GM19043 (cell line): ENCODE measurements at regions not wholly inside any gene's neighbourhood (a gene's known extent, or its start where the extent isn't known, plus 50 kb on each side); places are given as distances from the start of the nearest gene placed in this dataset.

ENCODE experiments used
- ATAC-seq: cut with Tn5 transposase; IDR thresholded peaks from one replicate; pipeline ENCODE4 v1.9.1; 2021; ENCODE audit warnings: low read depth; ENCODE audit not compliant: unreplicated experiment

DNA sequence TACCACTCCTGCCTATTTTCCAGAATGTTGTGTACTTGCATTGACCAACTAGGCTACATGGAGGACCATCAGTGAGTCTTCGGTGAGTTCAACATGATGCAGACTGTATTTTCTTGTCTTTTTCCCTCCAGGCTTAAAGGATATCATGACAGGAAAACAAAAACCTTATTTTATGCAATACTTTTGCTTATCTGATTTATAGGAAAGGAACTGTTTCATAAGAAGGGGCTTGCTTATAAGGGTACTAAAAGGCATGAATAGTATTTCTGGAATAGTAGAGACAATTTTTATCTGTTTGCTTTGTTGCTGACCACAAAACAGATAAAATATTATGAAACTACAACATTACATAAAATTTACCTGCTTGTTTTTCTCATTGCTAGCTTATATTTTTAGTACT is 374.7 kb downstream of the KLF5 start:
- no peak for ATAC-seq

DNA sequence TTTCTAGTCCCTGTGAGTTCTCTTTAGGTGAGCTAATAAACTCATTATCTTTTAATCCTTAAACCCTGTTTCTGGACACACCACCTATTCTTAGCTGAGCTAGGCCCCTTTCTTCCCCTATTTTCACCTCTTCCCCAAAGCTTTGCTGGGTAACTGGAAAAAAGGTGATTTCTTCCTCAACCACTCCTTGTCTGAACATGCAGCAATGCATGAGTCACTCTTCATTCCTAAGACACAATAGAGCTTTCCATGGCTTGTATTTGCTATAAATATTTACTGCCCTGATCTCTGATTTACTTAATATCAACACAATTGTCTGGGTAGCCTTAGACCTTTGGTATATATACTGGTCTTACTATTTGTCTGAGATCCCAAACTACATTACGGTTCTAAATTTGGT is 370.9 kb downstream of the KLF5 start:
- ATAC-seq, result no peak

DNA sequence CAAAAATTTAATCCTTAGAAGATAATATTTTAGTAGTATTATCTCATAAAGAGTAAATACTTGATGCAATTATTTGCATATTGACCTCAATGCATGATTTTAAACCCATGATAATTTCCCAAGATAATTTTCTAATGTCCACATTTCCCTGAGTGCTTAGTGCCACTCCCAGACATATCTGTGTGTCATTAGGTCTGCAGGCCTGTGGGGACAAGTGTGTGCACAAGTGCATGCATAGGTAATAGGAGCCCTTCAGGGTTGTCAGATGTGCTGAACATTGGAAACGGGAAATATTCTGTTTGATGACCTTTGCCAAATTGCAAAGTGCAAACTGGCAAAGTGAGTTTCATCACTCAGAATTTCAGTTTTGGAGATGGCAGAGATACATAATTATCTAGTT is 369.9 kb downstream of the KLF5 start:
- ATAC-seq, result no peak

DNA sequence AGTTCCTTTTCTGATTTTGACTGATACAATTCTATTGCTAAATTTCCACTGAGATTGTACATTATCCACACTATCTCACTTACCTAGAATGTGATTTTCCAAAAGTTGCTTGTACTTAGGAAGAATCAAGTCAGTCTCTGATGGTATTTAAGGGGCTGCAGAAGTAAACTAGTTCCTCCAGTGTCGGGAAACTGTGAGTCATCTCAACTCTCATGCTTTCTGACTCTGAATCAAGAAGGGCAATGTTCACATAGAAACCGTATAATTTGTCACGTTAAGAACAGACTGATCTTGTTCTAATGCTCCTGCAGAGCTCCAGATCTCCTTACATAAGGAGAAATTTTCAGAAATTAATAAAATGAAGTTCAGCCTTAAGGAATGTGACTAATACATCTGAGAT is 369.3 kb downstream of the KLF5 start:
- ATAC-seq, result no peak

DNA sequence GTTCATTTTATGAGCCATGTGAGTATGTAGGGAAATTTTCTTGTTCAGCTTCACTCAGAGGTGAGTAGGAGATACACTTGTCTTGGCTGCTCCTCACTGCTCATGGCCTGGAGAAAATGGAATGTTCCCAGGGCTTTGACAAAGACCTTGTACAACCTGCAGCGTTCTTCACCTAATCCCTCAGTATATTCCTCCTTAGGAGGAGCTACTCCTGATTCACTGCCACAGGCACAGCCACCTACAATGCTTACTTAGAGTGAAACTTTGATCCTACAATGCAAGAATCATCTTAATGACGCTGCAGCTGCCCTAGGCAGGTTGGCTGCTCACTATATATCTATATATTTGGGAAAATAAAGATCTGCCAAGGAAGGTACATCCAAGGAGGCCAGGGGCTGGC is 364.2 kb downstream of the KLF5 start:
- no peak for ATAC-seq

DNA sequence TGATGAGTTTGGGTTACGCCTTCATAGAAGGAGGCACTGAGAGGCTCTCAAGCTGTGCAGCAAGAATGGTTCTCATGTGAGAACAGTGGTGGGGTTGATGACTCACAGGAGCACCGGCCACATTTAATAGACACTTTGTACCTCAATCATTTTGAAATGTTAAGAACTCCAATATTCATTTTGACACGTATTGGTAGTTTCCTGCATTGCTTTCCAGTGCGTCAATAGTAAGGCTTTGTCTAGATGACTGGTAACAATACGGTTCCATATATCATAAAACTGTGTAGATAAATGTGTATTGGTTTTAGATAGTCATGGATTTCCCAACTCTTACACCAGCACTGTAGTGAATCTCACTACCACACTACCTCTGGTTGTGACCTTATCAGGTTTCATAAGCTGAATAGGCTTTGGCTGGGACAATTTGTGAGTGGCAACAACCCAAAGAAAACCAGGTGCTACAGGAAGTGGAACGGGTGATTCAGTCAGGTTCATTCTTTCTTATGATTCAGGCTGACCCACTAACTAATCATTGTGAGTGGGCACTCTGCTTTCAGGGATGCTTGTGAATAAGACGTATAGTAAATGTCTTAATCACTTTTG is 362.6 kb downstream of the KLF5 start:
- ATAC-seq, result no peak

DNA sequence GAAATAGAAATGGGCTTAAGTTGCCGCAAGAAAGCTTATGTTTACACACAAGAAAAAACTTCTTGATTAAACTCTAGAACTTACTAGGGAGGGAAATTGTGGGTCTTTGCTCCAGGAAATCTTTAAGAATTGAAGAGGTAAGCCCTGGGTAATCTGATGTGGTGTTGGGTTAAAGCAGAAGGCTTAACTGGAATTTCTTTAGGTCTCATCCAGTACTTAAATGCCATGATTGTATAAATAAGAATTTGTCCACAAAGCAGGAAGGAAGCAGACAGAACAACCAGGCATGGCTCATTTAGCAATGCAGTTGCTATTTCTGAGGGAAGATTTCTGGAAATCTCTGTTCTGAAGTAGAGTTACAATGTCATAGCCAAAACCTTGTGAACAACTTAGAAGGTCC is 360.4 kb downstream of the KLF5 start:
- ATAC-seq, result no peak

DNA sequence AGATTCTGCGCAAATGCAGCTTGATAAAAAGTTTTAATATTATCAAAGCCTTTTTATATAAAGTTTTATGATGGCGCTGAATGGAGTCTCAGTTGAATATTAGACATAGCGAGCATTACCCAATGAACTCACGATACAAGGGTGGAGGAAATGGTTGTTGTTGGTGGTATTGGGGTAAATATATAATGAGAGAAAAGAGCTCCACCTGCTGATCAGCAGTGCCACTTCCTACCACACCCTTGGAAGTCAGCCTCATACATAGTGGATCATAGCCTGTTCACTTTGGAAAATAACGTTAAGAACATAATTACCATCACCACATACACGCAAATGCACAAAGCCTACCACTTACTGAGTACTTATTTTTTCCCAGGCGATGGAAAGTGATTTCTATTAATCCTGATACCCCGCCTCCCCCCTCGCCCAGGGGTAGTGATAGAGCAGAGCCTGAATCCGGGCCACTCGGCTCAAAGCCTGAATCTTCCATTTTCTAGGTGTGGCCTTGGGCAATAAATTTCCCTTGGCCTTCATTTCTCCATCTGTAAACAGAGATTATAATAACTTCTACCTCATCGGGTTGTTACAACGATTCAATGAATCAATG is 358.3 kb downstream of the KLF5 start:
- no peak for ATAC-seq

DNA sequence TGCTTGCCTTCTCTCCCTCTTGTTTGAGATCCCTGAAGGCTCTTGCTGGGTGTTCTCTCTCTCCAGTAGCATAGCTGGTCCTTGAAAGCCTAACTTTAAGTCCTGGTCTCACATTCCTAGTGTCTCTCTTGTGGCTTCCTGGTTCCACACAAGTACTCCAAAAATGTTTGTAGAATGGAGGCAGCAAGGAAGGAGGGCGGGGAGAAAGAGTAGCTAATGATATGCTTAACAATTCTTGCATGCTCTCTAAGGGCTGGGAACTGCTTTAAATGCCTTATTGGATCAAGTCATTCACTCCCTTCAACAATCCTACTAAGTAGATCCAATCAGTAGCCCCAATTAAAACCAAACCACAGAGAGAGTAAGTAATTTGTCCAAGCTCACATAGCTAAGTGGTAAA is 357.3 kb downstream of the KLF5 start:
- no peak for ATAC-seq

DNA sequence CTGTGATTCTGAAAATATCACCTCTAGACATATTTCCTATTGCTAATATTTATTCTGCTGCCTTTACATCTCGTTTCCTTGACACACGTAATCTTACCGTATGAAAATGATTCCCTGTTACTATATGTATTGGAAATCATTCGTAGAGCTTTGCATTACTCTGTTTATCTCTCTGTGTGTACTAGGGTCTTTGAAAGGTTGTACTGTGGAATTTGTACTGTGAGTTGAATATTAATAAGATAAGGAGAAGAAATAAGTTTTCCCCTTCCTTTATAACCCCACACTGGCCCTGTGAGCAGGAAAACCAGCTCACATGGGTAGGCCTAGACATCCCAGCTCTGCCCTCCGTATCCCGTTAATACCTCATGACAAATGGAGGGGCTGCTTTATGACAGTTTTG is 354.9 kb downstream of the KLF5 start:
- no peak for ATAC-seq

DNA sequence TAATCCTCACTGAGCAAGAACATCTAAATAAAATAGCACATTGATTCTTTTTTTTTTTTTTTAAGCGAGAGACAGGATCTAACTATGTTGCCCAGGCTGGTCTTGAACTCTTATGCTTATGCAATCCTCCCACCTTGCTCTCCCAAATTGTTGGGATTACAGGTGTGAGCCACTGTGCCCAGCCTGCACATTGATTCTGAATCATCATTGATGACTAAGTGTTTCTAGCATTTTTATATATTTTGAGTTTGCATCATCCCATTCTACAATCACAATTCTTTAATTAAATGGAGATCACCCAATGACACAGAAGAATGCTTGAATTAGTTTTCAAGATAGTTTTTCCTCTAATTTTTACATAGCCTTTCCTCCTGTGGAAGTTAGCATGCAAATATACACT is 354.1 kb downstream of the KLF5 start:
- no peak for ATAC-seq

DNA sequence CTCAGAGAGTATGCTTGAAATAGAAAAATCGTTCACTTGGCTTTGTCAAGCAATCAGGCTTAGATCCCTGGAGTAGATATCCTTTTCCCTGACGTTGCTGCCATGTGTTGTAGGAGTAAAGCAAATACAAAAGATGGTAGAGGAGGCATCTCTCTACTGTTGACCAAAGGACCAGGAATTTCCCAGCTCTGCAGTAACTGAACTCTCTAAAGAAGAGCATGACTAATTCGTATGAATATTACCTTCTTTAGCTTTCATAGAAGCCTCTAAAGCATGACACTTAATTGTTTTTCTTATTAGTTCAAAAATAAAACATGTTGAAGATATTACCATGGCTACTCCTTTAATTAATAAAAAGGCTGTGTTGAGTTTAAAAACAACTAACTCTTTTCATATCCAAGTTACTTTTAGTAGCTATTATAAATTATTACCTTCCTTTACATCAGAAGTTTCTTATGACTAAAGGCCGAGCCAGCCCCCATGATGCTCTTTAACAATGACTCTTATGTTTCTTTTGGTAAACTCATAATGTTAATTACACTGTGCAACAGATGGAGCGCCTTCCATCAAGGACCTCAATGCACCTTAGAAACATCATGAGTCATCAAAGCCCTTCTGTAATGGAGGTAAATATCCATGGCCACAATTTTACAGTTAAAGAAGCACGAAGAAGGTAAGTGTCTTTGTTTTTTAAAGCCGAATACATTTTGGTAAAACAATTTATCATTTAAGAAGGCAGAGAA is 352.4 kb downstream of the KLF5 start:
- ATAC-seq, result no peak

DNA sequence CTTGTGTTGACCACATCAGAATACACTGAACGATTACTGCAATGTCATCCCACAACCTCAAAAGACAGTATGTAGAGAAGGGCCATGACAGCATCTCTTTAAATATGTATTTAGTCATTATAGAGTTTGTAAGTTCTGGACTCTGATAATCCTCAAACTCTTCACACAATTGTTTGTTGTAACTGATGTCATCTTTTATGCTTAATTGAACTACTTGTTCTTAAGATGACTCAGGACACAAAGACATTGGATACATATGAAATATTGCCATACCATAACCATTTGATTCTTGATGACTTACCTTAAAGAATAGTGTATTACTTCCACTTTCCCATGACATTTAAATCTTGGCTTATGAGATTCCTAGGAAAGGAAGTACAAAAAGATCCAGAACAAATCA is 347.6 kb downstream of the KLF5 start:
- no peak for ATAC-seq

DNA sequence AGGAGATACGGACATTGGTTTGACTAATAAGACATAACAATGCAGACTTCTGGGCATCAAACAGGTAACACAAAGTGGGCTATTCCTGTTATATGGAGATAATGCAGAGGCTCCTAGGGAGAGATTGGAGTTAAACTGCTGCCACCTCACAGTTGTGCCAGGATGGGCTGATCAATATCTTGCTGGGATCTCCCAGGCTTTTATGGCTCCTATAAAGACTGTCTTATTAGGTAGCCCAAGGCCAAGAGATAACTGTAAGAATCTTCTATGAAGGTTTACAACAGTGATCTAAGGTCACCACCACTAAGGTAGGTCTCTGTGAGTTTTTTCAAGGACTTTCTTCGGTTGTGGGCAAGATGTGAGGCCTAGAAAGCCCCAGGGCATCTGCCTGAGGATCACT is 345.8 kb downstream of the KLF5 start:
- ATAC-seq, result no peak

DNA sequence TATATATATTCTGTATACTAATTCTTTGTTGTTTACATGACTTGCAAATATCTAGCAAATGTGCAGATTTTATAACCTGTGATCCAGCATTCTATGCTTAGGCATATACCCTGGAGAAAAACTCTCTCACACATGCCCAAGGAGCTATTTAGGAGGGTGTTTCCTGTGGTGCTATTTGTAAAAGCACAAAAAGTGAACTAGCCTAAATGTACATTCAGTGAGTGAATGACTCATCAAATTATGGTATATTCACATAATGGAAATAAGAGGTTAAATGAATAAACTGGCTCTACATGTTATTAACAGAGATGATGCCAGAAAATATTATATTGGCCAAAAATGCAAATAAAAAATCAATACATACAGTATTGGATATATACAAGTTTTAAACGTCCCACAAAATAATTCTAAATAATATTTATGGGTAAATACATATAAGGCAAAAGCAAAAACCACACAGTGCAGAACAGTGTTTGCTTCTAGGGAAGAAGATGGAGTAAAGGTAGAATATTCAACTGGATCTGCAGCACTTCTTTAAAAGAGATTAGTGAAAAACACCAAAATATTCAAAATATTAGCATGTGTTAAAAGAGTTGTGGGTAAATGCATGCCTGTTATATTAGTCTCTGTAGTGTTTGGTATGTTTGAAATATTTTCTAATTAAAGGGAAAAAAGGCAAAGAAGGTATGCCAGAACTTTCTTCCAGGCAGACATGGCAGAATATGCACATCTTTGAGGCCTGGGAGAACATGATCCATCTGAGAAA is 344.7 kb downstream of the KLF5 start:
- ATAC-seq, result no peak

DNA sequence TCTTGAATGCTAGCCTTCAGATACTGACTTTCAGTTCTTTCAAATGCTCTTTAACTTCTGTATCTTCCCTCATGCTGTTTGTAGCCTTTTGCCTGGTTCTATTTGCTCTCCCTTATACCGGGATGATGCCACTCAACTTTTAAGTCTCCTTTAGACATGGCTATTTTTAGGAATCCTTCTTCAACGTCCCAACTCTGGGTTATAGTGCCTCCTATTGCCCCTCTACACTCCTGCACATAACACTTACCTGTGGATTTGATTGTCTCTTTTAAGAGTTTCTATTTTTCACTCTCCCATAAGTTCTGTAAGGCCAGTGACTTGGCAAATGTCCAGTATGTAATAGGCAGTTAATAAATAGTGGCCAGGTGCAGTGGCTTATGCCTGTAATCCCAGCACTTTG is 343.0 kb downstream of the KLF5 start:
- ATAC-seq, result no peak

DNA sequence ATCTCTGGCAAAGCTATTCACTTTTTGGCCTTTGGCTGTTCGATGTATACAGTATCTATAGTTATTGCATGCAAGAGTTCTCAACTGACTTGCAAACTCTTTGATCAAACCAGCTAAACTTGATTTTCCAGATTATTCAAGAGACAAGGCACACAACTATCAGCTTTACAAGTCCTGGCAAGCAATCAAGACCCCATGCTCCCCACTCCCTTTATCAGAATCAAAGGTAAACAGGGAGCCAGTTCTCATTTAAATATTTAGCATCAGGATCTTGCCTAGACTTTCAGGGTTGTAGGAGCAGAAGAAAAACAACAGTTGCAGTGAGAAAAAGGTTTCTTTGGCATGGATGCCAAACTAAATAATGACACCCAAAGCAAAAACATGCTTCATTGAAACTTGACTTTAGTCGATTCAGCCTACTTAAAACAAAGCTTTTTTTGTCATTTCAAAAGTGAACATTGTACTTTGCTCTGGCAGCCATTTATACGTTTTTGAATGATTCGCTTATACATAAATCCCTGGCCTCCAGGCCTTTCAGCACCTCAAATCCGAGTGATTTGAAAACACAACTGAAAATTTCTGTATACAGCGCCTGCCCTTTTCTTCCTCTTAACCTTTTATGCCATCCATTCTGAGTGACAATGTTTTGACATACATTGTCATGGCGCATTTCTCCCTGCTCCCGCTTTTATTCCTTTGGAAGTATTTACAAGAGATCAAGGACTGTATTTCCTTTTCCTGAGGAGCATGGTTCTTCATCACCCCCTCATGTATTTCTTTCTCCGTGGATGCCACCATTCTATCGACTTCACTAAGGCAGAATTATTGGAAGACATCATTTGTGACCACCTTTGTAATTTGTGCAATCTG is 340.8 kb downstream of the KLF5 start:
- no peak for ATAC-seq

DNA sequence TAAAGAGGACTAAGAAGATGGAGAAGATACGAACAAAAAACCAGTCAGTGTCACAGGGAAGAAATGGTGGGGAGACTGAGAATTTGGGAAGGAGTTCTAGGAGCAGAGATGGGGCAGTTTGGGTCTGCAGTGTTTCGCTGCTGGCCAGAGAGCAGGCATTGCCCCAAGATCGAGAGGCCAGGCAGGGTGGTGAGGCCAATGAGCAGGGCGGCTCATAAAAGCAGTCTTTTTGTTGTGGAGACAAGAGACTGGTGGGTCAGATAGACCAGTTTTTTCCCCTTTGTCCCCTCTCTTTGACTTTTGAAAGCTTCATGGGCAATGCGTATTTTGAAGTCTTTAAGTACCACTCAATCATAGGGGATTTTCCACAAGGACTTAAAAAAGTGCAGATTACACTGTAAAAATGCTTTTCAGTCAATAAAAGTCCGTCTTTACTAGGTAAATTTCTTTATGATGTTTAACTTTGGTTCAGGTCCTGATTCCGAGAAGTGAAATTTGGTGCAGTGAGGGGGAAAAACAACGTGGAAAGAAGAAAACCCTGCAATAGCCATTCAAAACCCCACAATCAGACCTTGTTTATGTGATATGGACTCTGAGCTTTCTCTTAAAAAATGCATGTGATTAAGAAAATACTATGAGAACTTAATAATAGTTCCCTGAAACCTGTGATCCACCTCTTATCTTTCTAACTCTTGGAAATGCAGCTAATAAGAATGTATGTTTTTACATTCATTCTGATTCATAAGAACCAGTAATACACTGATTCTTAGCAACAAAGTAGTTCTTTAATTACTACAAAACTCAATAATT is 338.9 kb downstream of the KLF5 start:
- no peak for ATAC-seq

DNA sequence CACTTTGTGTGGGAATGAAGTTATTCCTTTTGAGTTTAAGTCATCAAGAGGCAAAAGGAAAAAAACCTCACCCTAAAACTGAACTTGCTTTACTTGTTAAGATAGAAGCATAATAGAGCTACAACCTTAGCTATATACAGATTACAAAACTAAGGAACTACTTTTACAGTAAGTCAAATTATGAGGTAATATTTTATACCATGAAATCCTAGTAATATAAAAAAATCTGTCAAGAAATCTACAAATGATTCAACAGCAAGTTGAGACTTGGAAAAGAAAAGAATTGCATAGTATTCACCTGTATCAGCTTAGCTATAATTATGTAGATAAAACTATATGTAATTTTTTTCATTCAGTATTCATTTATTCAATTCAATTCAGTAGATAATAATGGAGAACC is 335.3 kb downstream of the KLF5 start:
- no peak for ATAC-seq

DNA sequence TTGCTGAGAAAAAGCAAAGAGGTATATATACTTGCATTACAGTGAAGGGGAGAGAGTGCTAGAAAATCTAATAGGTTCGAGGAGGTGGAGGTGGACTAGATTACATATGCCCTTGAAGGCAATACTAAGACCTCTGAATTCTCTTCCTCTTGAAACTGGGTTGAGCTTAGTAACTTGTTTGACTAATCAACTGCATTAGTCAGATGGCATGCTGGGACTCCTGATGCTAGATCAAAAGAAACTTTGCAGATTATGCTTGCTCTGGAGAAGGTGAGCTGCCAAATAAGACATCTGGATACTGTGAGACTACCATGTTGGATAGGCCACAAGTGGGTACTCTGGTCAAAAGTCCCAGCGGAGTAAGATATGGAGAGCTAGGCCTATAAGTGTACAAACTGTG is 331.3 kb downstream of the KLF5 start:
- no peak for ATAC-seq
